ENCODE measurements at regions not wholly inside any gene's neighbourhood (a gene's known extent, or its start where the extent isn't known, plus 50 kb on each side); places are given as distances from the start of the nearest gene placed in this dataset.

GRCh38 chr12:124465473-124465872 is 101.9 kb downstream of the NCOR2 start:
- TF ChIP-seq CTCF (IDR thresholded peaks at IDR 0.05; ENCODE audit: low read depth, low read length) (no peak), EZH2phosphoT487 (IDR thresholded peaks at IDR 0.05; ENCODE audit: low read depth) (no peak)

Data from OCI-LY3 (cell line).